Mesothelial cell of epicardium (in vitro differentiated cells): ENCODE measurements at regions not wholly inside any gene's neighbourhood (a gene's known extent, or its start where the extent isn't known, plus 50 kb on each side); places are given as distances from the start of the nearest gene placed in this dataset.

Experiments used
- DNase-seq, 2 experiments: peaks; one replicate each; pipeline ENCODE4 v3.0.0; 2021; ENCODE audit warnings: low spot score in 2 of 2; ENCODE audit not compliant: unreplicated experiment in 2 of 2
- H3K27ac Mint-ChIP-seq: 2 replicates; pipeline ENCODE4 v1.8.0; 2021; ENCODE audit warnings: mixed read lengths
- H3K27me3 Mint-ChIP-seq: 2 replicates; pipeline ENCODE4 v1.8.0; 2021; ENCODE audit warnings: low read depth, mixed read lengths
- H3K36me3 Mint-ChIP-seq: 2 replicates; pipeline ENCODE4 v1.8.0; 2021; ENCODE audit warnings: mixed read lengths
- H3K4me1 Mint-ChIP-seq: 2 replicates; pipeline ENCODE4 v1.8.0; 2021; ENCODE audit warnings: mixed read lengths
- H3K4me3 Mint-ChIP-seq: 2 replicates; pipeline ENCODE4 v1.8.0; 2021; ENCODE audit warnings: mild to moderate bottlenecking, moderate library complexity, mixed read lengths
- H3K9me3 Mint-ChIP-seq: 2 replicates; pipeline ENCODE4 v1.8.0; 2021; ENCODE audit warnings: mixed read lengths
- TF ChIP-seq, protein P1 (sequence below): fragments of 200-600 bp; sonication (generic); IDR thresholded peaks from one replicate; pipeline ENCODE4 v1.5.0; 2021; ENCODE audit warnings: antibody characterized with exemption; ENCODE audit not compliant: unreplicated experiment

DNA sequence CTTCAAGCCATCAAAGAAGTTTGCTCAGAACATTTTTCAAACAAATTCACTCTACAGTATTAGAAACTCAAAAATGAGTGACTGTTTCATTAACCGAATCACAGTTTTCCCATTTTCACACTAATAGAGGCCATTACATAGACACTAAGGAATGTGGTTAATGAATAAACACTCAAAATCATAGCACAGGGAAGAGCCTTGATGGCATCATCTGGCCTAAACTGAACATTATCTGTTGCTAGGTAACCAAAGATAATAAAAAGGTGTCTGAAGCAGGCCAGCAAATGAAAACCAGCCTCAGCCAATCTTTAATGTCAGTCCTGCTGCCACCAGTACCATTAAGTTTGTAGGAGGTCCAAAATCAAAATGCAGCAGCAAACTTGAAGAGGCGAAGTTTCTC, 492.4 kb upstream of the STEAP1 start:
- Mint-ChIP-seq H3K9me3 (no peaks in the 10 kb centered on the region), H3K4me3 (no peak overlapping the region), H3K4me1 (no peaks in the 10 kb centered on the region), H3K36me3 (no peaks in the 10 kb centered on the region), H3K27ac (no peak overlapping the region), H3K27me3 (no peaks in the 10 kb centered on the region)
- TF ChIP-seq, protein P1, sequence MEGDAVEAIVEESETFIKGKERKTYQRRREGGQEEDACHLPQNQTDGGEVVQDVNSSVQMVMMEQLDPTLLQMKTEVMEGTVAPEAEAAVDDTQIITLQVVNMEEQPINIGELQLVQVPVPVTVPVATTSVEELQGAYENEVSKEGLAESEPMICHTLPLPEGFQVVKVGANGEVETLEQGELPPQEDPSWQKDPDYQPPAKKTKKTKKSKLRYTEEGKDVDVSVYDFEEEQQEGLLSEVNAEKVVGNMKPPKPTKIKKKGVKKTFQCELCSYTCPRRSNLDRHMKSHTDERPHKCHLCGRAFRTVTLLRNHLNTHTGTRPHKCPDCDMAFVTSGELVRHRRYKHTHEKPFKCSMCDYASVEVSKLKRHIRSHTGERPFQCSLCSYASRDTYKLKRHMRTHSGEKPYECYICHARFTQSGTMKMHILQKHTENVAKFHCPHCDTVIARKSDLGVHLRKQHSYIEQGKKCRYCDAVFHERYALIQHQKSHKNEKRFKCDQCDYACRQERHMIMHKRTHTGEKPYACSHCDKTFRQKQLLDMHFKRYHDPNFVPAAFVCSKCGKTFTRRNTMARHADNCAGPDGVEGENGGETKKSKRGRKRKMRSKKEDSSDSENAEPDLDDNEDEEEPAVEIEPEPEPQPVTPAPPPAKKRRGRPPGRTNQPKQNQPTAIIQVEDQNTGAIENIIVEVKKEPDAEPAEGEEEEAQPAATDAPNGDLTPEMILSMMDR, result no peak
- no peak for DNase-seq

DNA sequence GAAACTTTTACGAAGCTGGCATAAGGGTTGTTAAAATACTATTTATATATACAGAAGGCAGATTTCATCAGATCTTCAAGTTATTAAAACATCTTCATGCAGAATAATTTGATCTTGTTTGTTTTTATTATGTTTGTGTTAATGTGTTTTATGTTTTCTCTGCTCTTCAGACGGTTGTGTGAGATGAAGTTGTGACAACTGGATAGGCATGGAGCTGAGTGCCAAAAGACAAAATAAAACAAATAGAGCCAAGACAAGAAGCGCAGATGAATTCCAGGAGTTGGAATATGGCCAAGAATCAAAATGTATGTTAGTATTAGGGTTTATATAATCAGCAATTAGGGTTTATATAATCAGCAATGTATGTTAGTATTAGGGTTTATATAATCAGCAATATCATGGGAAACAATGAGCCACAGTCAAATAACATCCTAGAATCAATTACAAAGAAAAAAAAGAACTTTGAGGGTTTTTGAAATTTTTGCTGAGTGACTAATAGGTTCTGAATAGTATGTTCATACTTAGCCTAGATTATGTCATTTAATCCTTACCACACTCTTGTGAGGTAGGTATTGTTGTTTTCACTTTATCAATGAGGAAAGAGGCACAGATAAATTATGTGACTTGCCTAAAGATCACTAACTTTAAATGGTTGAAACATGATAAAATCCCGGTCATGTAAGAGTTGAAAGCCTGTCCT, 488.0 kb upstream of the STEAP1 start:
- peaks cover 11% of the 10 kb centered on the region for H3K9me3 Mint-ChIP-seq
- no peaks in the 10 kb centered on the region for H3K36me3 Mint-ChIP-seq

DNA sequence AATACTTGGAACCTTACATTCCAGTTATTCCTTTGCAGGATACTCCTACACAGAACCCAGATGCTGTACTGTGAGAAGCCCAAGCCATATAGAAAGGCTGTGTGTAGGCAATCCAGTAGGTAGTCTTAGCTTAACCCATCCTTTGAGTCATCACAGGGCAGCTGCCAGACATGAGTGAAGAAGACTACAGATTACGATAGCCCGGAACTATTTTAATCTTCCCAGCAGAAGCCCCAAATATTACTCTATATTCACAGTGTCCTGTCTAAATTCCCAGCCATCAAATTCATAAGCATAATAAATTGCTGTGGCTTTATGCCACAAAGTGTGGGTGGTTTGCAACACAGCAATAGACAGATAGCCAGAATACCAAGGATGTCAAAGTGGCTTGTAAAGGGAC, 474.1 kb upstream of the STEAP1 start:
- no peaks in the 10 kb centered on the region for H3K36me3 Mint-ChIP-seq
- no peak overlapping the region for H3K27ac Mint-ChIP-seq

More for the DNA sequence above, 488.0 kb upstream of the STEAP1 start:
- TF ChIP-seq, protein P1, result no peak
- Mint-ChIP-seq H3K27ac (no peak overlapping the region), H3K27me3 (peaks cover 2% of the 10 kb centered on the region), H3K4me3 (no peak overlapping the region), H3K4me1 (no peaks in the 10 kb centered on the region)
- no peak for DNase-seq

DNA sequence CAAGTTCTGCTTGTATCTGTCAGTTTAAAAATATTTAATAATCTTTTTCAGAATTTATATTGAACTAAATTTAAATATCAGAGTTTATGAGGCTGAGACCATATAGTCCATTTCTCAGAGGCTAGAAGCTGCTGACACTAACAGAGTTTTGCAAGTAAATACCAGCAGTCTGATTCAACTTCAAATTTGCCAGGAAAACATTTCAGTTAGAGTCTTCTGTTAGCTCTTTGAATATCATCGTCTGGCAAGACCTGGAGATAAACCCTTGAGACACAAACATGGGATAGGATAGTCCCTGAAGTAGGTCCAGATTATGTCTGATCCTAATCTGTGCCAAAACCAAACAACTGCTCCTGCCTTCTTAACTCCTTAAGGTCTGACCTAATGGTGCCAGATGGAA, 472.8 kb upstream of the STEAP1 start:
- Mint-ChIP-seq H3K36me3 (no peaks in the 10 kb centered on the region), H3K27ac (no peak overlapping the region), H3K27me3 (no peaks in the 10 kb centered on the region), H3K4me1 (no peaks in the 10 kb centered on the region), H3K9me3 (peaks cover 9% of the 10 kb centered on the region), H3K4me3 (no peak overlapping the region)
- TF ChIP-seq, protein P1, result no peak
- DNase-seq, result no peak

More for the DNA sequence above, 474.1 kb upstream of the STEAP1 start:
- no peaks in the 10 kb centered on the region for H3K4me1 Mint-ChIP-seq
- DNase-seq, result no peak
- H3K9me3 Mint-ChIP-seq, result peaks cover 16% of the 10 kb centered on the region
- TF ChIP-seq, protein P1, result no peak
- H3K4me3 Mint-ChIP-seq, result no peak overlapping the region
- H3K27me3 Mint-ChIP-seq, result peaks cover 4% of the 10 kb centered on the region

DNA sequence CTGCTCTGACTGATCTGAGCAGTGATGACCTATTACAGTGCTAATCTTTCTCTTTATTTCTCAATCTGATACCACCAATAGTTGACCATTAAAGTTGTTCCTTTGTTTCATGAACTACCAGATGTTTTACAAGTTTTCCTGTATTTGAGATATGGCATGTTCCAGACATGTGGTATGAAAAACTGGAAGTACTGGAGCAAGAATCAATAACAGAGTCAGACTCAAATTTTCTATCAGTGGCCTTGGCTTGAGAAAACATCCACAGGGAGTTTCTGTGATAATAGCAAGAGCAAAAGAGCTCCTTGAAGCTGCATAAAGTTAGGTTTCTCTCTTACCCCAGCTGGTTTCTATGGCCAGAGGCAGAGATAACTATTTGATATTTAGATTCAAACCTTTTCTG, 469.0 kb upstream of the STEAP1 start:
- no peak overlapping the region for H3K27ac Mint-ChIP-seq
- H3K9me3 Mint-ChIP-seq, result no peaks in the 10 kb centered on the region
- H3K27me3 Mint-ChIP-seq, result no peaks in the 10 kb centered on the region
- H3K4me1 Mint-ChIP-seq, result peaks cover 8% of the 10 kb centered on the region
- TF ChIP-seq, protein P1, result no peak
- H3K36me3 Mint-ChIP-seq, result no peaks in the 10 kb centered on the region
- H3K4me3 Mint-ChIP-seq, result no peak overlapping the region
- DNase-seq, result no peak

DNA sequence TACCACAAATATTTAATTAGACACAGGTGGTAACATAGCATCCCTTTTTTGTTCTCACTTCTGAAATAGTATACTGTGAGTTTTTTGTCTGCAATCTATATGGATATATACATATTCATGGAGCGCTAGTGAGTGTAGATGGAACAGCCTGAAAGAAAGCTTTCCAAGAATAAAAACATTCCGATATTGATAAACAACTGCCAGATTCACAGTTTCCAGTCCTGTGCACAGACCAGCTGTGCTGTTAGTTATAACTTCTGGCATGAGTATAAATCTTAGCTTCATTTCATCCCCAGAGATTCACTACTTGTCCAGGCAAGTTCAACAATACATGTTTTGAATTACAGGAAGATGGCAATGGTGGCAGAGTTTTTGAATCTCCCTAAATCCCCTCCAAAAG, 467.1 kb upstream of the STEAP1 start:
- Mint-ChIP-seq H3K9me3 (no peaks in the 10 kb centered on the region), H3K4me1 (peaks cover 8% of the 10 kb centered on the region), H3K36me3 (no peaks in the 10 kb centered on the region), H3K27ac (no peak overlapping the region), H3K4me3 (no peak overlapping the region), H3K27me3 (no peaks in the 10 kb centered on the region)
- TF ChIP-seq, protein P1, result no peak
- DNase-seq, result no peak
